ENCODE measurements at regions not wholly inside any gene's neighbourhood (a gene's known extent, or its start where the extent isn't known, plus 50 kb on each side); places are given as distances from the start of the nearest gene placed in this dataset.

- H3K4me3 ChIP-seq (ENCODE audit: low read depth, low read length): no peak overlapping the region
- TF ChIP-seq CTCF (IDR thresholded peaks at IDR 0.05; ENCODE audit: low read depth, low read length): no peak
Observed at GRCh38 chr3:70824773-70825172, 512.3 kb upstream of the MDFIC2 start.

DNA sequence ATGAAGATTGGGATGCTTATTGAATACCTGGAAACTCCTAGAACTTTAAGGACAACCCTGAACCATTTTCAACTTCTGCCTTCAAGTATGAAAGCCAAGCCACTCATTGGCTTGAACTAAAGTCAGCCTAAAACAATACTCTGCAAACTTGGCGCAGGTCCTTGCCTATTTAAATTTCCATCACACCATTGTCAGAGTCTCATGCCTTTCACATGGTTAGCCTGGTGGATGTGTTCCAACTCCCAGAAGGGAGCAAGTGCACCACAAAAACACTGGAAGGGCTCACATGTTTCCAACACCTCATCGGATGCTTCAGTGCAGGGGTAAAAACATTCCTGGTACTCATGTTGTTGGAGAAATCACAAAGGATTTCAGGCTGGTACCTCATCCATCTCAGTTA lies 511.6 kb upstream of the MDFIC2 start:
- no peak overlapping the region for H3K4me3 ChIP-seq (ENCODE audit: low read depth, low read length)
- no peak for TF ChIP-seq CTCF (IDR thresholded peaks at IDR 0.05; ENCODE audit: low read depth, low read length)

DNA sequence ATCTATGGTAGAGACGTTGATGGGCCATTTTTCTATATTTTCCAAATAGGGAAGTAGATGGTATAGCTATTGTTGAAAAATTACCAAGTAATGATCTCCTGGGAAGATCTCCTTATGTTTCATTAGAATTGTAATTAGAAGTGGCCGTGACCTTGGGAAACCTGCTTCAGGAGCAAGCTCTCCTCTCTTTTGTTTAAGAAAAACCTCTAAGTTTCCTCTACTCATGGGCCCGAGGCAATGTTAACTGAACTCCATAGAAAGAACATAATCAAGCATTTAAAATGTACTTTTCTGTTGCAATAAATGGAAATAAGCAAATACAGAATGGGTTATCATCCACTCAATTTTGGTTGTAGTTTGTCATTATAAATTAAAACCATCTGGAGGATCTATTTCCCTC lies 511.2 kb upstream of the MDFIC2 start:
- TF ChIP-seq CTCF (IDR thresholded peaks at IDR 0.05; ENCODE audit: low read depth, low read length): no peak
- no peak overlapping the region for H3K4me3 ChIP-seq (ENCODE audit: low read depth, low read length)

DNA sequence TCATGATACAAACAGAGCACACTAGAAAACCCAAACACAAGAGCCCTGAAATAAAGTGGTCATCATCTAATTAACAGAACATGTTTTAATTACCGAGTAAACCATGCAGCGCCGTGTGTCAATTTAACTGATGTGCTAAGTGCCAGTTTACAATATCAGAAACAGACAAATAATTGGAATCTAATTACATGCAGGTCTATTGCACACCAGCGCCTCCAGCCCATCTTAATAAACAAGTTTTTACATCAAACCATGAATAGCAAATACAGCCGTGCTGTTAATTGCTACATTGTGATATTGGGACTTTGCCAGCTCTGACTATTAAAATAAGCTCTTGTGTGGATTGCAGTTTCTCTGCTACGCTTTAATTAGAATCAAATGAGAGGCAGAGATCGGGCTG lies 510.2 kb upstream of the MDFIC2 start:
- no peak for TF ChIP-seq CTCF (IDR thresholded peaks at IDR 0.05; ENCODE audit: low read depth, low read length)
- H3K4me3 ChIP-seq (ENCODE audit: low read depth, low read length): no peak overlapping the region

GRCh38 chr3:70821602-70822001 lies 509.2 kb upstream of the MDFIC2 start:
- H3K4me3 ChIP-seq (ENCODE audit: low read depth, low read length): no peak overlapping the region
- TF ChIP-seq CTCF (IDR thresholded peaks at IDR 0.05; ENCODE audit: low read depth, low read length): no peak

GRCh38 chr3:70820397-70820796 lies 508.0 kb upstream of the MDFIC2 start:
- no peak for TF ChIP-seq CTCF (IDR thresholded peaks at IDR 0.05; ENCODE audit: low read depth, low read length)
- H3K4me3 ChIP-seq (ENCODE audit: low read depth, low read length): no peak overlapping the region

DNA sequence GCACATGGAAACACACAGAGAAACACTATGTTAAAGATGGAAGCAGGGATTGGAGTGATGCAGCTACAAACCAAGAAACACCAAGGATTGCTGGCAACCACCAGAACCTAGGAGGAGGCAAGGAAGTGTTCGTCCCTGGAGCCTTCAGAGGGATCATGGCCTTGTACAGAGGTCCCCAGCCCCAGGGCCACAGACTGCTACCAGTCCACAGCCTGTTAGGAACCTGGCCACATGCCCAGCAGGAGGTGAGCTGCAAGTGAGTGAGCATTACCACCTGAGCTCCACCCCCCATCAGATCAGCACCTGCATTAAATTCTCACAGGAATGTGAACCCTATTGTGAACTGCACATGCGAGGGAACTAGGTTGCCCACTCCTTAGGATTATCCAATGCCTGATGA lies 505.7 kb upstream of the MDFIC2 start:
- TF ChIP-seq CTCF (IDR thresholded peaks at IDR 0.05; ENCODE audit: low read depth, low read length): no peak
- no peak overlapping the region for H3K4me3 ChIP-seq (ENCODE audit: low read depth, low read length)

Measured in WI38 (cell line).